Neural cell (in vitro differentiated cells): ENCODE measurements at regions not wholly inside any gene's neighbourhood (a gene's known extent, or its start where the extent isn't known, plus 50 kb on each side); places are given as distances from the start of the nearest gene placed in this dataset.

Source experiments
- H2AFZ ChIP-seq: fragments of 200-600, 300-800 bp; sonication (generic), shearing (Covaris generic); 2 replicates; pipeline ENCODE4 v1.6.0; 2014; ENCODE audit warnings: low read depth, mild to moderate bottlenecking, antibody characterized with exemption, low read length, moderate library complexity
- H3F3A ChIP-seq: fragments of 200-600 bp; shearing (Covaris generic); 2 replicates; pipeline ENCODE4 v1.6.1; 2016; ENCODE audit warnings: mild to moderate bottlenecking, moderate library complexity, mixed read lengths, antibody characterized with exemption, low read length; ENCODE audit not compliant: insufficient read depth, poor library complexity, severe bottlenecking
- H3K27ac ChIP-seq: fragments of 200-600, 300-800 bp; sonication (generic), shearing (Covaris generic); 2 replicates; pipeline ENCODE4 v1.5.1; 2014; ENCODE audit warnings: mild to moderate bottlenecking, low read length, moderate library complexity
- H3K27me3 ChIP-seq: fragments of 300-800, 200-600 bp; sonication (generic), shearing (Covaris generic); 2 replicates; pipeline ENCODE4 v1.6.0; 2014; ENCODE audit warnings: mild to moderate bottlenecking, low read depth, low read length, moderate library complexity; ENCODE audit not compliant: insufficient read depth
- H3K36me3 ChIP-seq: fragments of 300-800, 200-600 bp; sonication (generic), shearing (Covaris generic); 2 replicates; pipeline ENCODE4 v1.5.1; 2014; ENCODE audit warnings: mild to moderate bottlenecking, antibody characterized with exemption, low read length, moderate library complexity; ENCODE audit not compliant: insufficient read depth
- H3K4me2 ChIP-seq: fragments of 300-800, 200-600 bp; sonication (generic), shearing (Covaris generic); 2 replicates; pipeline ENCODE4 v1.6.0; 2014; ENCODE audit warnings: mild to moderate bottlenecking, low read length
- H3K4me3 ChIP-seq: fragments of 300-800, 200-600 bp; sonication (generic), shearing (Covaris generic); 2 replicates; pipeline ENCODE4 v1.5.1; 2014; ENCODE audit warnings: mild to moderate bottlenecking, low read length, moderate library complexity
- H3K79me2 ChIP-seq: fragments of 200-600 bp; shearing (Covaris generic); replicated peaks from 2 replicates; pipeline ENCODE4 v1.6.0; 2014; ENCODE audit warnings: mild to moderate bottlenecking, low read length, moderate library complexity; ENCODE audit not compliant: insufficient read depth
- H3K9ac ChIP-seq: fragments of 300-800, 200-600 bp; sonication (generic), shearing (Covaris generic); 2 replicates; pipeline ENCODE4 v1.6.1; 2016; ENCODE audit warnings: mild to moderate bottlenecking, low read length, mixed read lengths
- H3K9me2 ChIP-seq: fragments of 200-600 bp; shearing (Covaris generic); 2 replicates; pipeline ENCODE4 v1.6.1; 2016; ENCODE audit warnings: mild to moderate bottlenecking, low read length, mixed read lengths; ENCODE audit not compliant: insufficient read depth
- H3K9me3 ChIP-seq: fragments of 200-600, 300-800 bp; sonication (generic), shearing (Covaris generic); 2 replicates; pipeline ENCODE4 v1.6.1; 2016; ENCODE audit warnings: mild to moderate bottlenecking, mixed run types, low read length, moderate library complexity, mixed read lengths
- H4K20me1 ChIP-seq: fragments of 200-600 bp; shearing (Covaris generic); 2 replicates; pipeline ENCODE4 v1.6.1; 2016; ENCODE audit warnings: mild to moderate bottlenecking, mixed run types; ENCODE audit not compliant: insufficient read depth
- EP300 ChIP-seq: fragments of 450-650 bp; conservative IDR thresholded peaks from 2 replicates; pipeline ENCODE4 v1.6.1; 2014; ENCODE audit warnings: antibody characterized with exemption, mild to moderate bottlenecking, moderate library complexity; ENCODE audit not compliant: poor library complexity, severe bottlenecking
- EZH2 ChIP-seq: fragments of 200-600, 300-800 bp; shearing (Covaris generic), sonication (generic); IDR thresholded peaks from 2 replicates; pipeline ENCODE4 v1.6.1; 2014; ENCODE audit warnings: antibody characterized with exemption, low read length, borderline replicate concordance, mild to moderate bottlenecking; ENCODE audit not compliant: insufficient read depth, poor library complexity, severe bottlenecking
- MXI1 ChIP-seq: fragments of 450-650 bp; conservative IDR thresholded peaks from 2 replicates; pipeline ENCODE4 v1.6.1; 2014; ENCODE audit warnings: antibody characterized with exemption, mild to moderate bottlenecking; ENCODE audit not compliant: poor library complexity, severe bottlenecking
- POLR2AphosphoS5 ChIP-seq: IDR thresholded peaks from 2 replicates; pipeline ENCODE4 v1.6.1; 2012
- RAD21 ChIP-seq: fragments of 450-650 bp; conservative IDR thresholded peaks from 2 replicates; pipeline ENCODE4 v1.6.1; 2014; ENCODE audit warnings: antibody characterized with exemption, mild to moderate bottlenecking, moderate library complexity
- SMC3 ChIP-seq: fragments of 450-650 bp; conservative IDR thresholded peaks from 2 replicates; pipeline ENCODE4 v1.6.1; 2014; ENCODE audit warnings: antibody characterized with exemption, mild to moderate bottlenecking, moderate library complexity; ENCODE audit not compliant: poor library complexity
- TAF1 ChIP-seq: IDR thresholded peaks from 2 replicates; pipeline ENCODE4 v1.6.1; 2012; ENCODE audit warnings: low read depth
- TF ChIP-seq, protein P1 (sequence below): IDR thresholded peaks from 2 replicates; pipeline ENCODE4 v1.6.1; 2012; ENCODE audit warnings: borderline replicate concordance
- TF ChIP-seq, protein P2 (sequence below): fragments of 450-650 bp; IDR thresholded peaks from 2 replicates; pipeline ENCODE4 v1.5.1; 2014; ENCODE audit warnings: antibody characterized with exemption, mild to moderate bottlenecking, moderate library complexity; ENCODE audit not compliant: poor library complexity, severe bottlenecking

DNA sequence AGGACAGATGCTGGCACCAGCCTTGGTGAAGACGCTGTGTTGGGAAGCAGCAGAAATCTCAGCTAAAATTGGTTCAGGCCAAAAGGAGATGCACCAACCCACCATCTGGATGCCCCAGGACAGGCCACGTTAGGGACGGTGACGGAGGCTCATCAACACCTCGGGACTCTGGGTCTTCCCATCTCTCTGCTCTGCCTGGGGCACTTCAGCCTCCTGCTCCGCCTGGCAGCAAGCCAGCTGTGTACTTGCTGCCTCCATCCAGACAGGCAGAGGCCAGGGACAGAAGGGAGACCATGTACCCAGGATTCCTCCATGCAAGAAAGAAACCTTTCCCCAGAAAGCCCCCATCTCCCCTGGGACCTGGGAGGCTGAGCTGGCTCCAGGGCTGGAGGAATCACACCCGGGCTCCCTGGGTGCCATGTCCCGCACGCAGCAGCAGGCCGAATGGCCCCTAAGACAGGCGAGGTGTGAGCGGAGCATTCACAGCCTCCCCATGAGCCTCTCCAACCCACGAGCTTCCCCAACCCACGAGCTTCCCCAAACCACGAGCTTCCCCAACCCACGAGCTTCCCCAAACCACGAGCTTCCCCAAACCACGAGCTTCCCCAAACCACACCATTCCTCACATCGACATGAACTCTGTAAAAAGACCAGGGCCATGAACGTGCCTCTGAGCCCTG lies 274.5 kb downstream of the C16orf95 start:
- Histone ChIP-seq H2AFZ (no peak overlapping the region), H3K9me3 (no peaks in the 10 kb centered on the region), H4K20me1 (no peaks in the 10 kb centered on the region), H3F3A (no peaks in the 10 kb centered on the region), H3K27me3 (no peaks in the 10 kb centered on the region), H3K36me3 (no peaks in the 10 kb centered on the region), H3K79me2 (no peaks in the 10 kb centered on the region), H3K4me3 (no peak overlapping the region), H3K27ac (no peak overlapping the region), H3K4me2 (no peak overlapping the region), H3K9ac (no peak overlapping the region), H3K9me2 (no peaks in the 10 kb centered on the region)
- TF ChIP-seq EZH2 (no peak), RAD21 (no peak), TAF1 (no peak), MXI1 (no peak), EP300 (no peak), POLR2AphosphoS5 (no peak), SMC3 (no peak)
- TF ChIP-seq, protein P1, sequence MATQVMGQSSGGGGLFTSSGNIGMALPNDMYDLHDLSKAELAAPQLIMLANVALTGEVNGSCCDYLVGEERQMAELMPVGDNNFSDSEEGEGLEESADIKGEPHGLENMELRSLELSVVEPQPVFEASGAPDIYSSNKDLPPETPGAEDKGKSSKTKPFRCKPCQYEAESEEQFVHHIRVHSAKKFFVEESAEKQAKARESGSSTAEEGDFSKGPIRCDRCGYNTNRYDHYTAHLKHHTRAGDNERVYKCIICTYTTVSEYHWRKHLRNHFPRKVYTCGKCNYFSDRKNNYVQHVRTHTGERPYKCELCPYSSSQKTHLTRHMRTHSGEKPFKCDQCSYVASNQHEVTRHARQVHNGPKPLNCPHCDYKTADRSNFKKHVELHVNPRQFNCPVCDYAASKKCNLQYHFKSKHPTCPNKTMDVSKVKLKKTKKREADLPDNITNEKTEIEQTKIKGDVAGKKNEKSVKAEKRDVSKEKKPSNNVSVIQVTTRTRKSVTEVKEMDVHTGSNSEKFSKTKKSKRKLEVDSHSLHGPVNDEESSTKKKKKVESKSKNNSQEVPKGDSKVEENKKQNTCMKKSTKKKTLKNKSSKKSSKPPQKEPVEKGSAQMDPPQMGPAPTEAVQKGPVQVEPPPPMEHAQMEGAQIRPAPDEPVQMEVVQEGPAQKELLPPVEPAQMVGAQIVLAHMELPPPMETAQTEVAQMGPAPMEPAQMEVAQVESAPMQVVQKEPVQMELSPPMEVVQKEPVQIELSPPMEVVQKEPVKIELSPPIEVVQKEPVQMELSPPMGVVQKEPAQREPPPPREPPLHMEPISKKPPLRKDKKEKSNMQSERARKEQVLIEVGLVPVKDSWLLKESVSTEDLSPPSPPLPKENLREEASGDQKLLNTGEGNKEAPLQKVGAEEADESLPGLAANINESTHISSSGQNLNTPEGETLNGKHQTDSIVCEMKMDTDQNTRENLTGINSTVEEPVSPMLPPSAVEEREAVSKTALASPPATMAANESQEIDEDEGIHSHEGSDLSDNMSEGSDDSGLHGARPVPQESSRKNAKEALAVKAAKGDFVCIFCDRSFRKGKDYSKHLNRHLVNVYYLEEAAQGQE: no peak
- TF ChIP-seq, protein P2, sequence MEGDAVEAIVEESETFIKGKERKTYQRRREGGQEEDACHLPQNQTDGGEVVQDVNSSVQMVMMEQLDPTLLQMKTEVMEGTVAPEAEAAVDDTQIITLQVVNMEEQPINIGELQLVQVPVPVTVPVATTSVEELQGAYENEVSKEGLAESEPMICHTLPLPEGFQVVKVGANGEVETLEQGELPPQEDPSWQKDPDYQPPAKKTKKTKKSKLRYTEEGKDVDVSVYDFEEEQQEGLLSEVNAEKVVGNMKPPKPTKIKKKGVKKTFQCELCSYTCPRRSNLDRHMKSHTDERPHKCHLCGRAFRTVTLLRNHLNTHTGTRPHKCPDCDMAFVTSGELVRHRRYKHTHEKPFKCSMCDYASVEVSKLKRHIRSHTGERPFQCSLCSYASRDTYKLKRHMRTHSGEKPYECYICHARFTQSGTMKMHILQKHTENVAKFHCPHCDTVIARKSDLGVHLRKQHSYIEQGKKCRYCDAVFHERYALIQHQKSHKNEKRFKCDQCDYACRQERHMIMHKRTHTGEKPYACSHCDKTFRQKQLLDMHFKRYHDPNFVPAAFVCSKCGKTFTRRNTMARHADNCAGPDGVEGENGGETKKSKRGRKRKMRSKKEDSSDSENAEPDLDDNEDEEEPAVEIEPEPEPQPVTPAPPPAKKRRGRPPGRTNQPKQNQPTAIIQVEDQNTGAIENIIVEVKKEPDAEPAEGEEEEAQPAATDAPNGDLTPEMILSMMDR: no peak

DNA sequence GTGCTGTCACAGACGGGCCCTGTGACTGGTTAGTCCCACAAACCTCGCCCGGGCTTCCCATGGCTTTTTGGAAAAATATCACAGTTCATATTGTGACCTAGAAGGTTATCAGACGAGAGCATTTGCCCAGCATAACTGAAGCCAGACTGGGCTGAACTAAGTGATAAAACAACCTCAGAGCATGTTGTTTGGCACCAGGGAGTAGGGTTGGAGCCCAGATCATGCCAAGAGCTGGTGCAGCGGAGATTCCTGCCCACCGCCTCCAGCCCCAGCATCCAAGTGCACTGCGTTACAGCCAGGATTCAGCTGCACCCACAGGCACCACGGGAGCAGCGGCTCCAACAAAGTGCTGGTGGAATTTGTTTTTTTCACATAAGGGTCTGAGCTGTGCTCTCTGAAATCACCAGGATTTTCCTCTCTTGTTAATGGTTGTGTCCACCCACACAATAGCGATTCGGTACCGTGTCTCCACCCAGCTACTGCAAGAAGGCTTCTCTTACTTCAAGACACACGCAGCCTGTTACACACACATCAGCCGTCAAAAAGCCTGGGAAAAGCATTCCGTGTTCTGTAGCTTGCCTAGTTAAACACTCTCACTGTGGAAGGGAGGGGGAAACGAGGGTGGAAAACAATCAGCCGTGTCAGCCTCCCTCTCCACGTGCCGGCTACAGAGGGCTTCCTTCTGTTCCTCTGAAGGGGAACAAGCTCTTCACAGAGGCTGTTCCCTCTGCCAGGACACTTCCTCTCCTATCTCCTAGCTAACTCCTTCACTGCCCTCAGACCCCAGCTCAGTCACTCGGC lies 273.8 kb downstream of the C16orf95 start:
- H2AFZ ChIP-seq: peak overlapping the region; percentile 33
- H3K27ac ChIP-seq: no peak overlapping the region
- H3K9ac ChIP-seq: no peak overlapping the region
- no peaks in the 10 kb centered on the region for H3K36me3 ChIP-seq
- H3F3A ChIP-seq: no peaks in the 10 kb centered on the region
- H3K27me3 ChIP-seq: no peaks in the 10 kb centered on the region
- no peak overlapping the region for H3K4me3 ChIP-seq
- H3K79me2 ChIP-seq: no peaks in the 10 kb centered on the region
- H3K9me2 ChIP-seq: no peaks in the 10 kb centered on the region
- H4K20me1 ChIP-seq: no peaks in the 10 kb centered on the region
- H3K4me2 ChIP-seq: no peak overlapping the region
- TF ChIP-seq, protein P2: no peak
- TF ChIP-seq RAD21: no peak
- no peak for TF ChIP-seq EZH2
- peak; percentile 29 for TF ChIP-seq POLR2AphosphoS5
- TF ChIP-seq, protein P1: no peak
- TF ChIP-seq MXI1: no peak
- TF ChIP-seq TAF1: no peak
- no peaks in the 10 kb centered on the region for H3K9me3 ChIP-seq
